CD4-positive, alpha-beta T cell (primary cell): ENCODE measurements at regions not wholly inside any gene's neighbourhood (a gene's known extent, or its start where the extent isn't known, plus 50 kb on each side); places are given as distances from the start of the nearest gene placed in this dataset.

ENCODE experiments used
- ATAC-seq: fragments of 200-7000 bp; cut with Tn5 transposase; one replicate; pipeline ENCODE4 v1.10.0; 2022; ENCODE audit warnings: mild to moderate bottlenecking; ENCODE audit not compliant: poor library complexity
- CTCF ChIA-PET: fragments of 350-600 bp; sonication (Branson Sonifier 250); formaldehyde crosslinking; loops from one replicate; lab custom pipeline; 2021; ENCODE audit warnings: antibody characterized with exemption, inconsistent platforms; lab: Charles Lee
- POLR2A ChIA-PET: fragments of 350-600 bp; sonication (Branson Sonifier 250); formaldehyde crosslinking; loops from one replicate; lab custom pipeline; 2021; ENCODE audit warnings: antibody characterized with exemption, inconsistent platforms; lab: Charles Lee
- DNase-seq, 14 experiments: peaks; one replicate each; pipeline ENCODE4 v3.0.0-alpha.2; 2013 to 2020; ENCODE audit warnings: mixed read lengths in 2 of 14
- H3K27ac ChIP-seq, 2 donors: one replicate each; pipeline versions ENCODE4 v1.5.1 to v1.7.0; 2013; ENCODE audit warnings: low read length in 2 of 2, low read depth in 1 of 2, mild to moderate bottlenecking in 1 of 2
- H3K27me3 ChIP-seq, 2 experiments: 1 replicate in 1 of 2; 2 replicates in 1 of 2; pipeline versions ENCODE4 v1.6.1 to v1.7.0; 2013; ENCODE audit warnings: low read length in 2 of 2, control low read depth in 1 of 2, mild to moderate bottlenecking in 1 of 2, moderate library complexity in 1 of 2; ENCODE audit not compliant: insufficient read depth in 2 of 2, control insufficient read depth in 1 of 2
- H3K36me3 ChIP-seq: one replicate; pipeline ENCODE4 v1.6.1; 2013; ENCODE audit warnings: low read length, control low read depth; ENCODE audit not compliant: insufficient read depth
- H3K4me1 ChIP-seq: one replicate; pipeline ENCODE4 v1.6.1; 2013; ENCODE audit warnings: low read length, control low read depth; ENCODE audit not compliant: insufficient read depth
- H3K4me3 ChIP-seq: one replicate; pipeline ENCODE4 v1.5.1; 2013; ENCODE audit warnings: mild to moderate bottlenecking, low read length, moderate library complexity
- H3K9me3 ChIP-seq, 2 experiments: 1 replicate in 1 of 2; 2 replicates in 1 of 2; pipeline versions ENCODE4 v1.6.1 to v1.7.0; 2013; ENCODE audit warnings: low read length in 2 of 2, mild to moderate bottlenecking in 2 of 2, control low read depth in 1 of 2, moderate library complexity in 1 of 2; ENCODE audit not compliant: control insufficient read depth in 1 of 2, insufficient read depth in 1 of 2
- H3K27ac Mint-ChIP-seq: one replicate; pipeline ENCODE4 v1.8.0; 2020; ENCODE audit warnings: mixed read lengths
- H3K27me3 Mint-ChIP-seq: one replicate; pipeline ENCODE4 v1.8.0; 2021; ENCODE audit warnings: mixed read lengths
- H3K36me3 Mint-ChIP-seq: one replicate; pipeline ENCODE4 v1.8.0; 2021; ENCODE audit warnings: low read depth, mixed read lengths
- H3K4me1 Mint-ChIP-seq: one replicate; pipeline ENCODE4 v1.8.0; 2021; ENCODE audit warnings: low read depth, mixed read lengths
- H3K4me3 Mint-ChIP-seq: one replicate; pipeline ENCODE4 v1.8.0; 2020; ENCODE audit warnings: mild to moderate bottlenecking, mixed read lengths
- H3K9me3 Mint-ChIP-seq: one replicate; pipeline ENCODE4 v1.8.0; 2020; ENCODE audit warnings: mixed read lengths
- intact Hi-C, 2 experiments: fragments of 100-400 bp; cut with DNase I in 1 of 2; cut with micrococcal nuclease in 1 of 2; formaldehyde crosslinking; loops; one replicate each; pipeline versions ENCODE4 v1.15.1 to v1.9.0; 2023 to 2025; cut with DNase I, micrococcal nuclease
- TF ChIP-seq, protein P1 (sequence below): fragments of 200-600 bp; IDR thresholded peaks from one replicate; pipeline ENCODE4 v1.8.0; 2022; ENCODE audit warnings: antibody characterized with exemption, mild to moderate bottlenecking

DNA sequence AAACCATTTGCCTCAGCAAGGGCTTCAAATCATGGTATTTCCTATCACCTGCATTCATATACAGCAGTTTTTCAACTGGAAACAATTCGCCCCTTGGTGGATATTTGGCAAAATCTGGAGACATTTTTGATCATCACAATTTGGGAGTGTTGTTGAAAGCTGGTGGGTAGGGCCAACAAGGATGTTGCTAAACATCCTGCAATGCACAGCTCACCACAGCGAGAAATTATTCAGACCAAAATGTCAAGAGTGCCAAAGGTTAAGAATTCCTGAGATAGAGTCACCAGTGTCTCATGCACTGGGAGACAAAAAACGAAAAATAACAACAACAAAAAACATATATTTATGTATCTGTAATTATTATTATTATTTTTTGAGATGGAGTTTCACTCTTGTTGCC, 435.2 kb upstream of the CTSO start:
- no peak for ATAC-seq
- H3K4me1 Mint-ChIP-seq = no peaks in the 10 kb centered on the region
- no peak overlapping the region for H3K27ac ChIP-seq

DNA sequence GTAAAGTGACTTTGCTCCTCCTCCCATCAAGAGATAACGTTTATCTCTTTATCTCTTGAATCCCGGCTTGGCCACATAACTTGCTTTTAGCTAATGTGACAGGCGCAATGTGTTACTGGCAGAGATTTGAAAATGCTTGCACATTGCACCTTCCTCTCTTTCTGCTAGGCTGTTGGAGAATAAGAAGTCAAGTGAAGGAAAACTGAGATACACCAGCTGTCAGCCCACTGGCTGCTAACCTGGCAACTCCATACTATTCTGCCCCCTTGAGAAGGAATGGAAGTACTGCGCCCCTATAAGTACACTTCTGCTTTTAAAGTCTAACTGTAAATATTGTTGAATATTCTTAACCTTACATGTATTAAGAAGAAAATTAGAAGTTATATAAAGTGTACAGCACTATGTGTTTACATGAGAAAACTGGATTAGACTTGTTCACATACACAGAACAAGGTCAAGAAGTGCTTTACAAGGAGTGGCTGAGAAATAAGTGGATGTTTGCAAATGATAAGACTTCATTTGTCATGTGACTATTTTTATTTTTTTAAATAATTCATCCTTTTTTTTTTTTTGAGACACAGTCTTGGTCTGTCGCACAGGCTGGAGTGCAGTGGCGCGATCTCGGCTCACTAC, 424.5 kb upstream of the CTSO start:
- Mint-ChIP-seq H3K9me3 (peaks cover 2% of the 10 kb centered on the region), H3K4me1 (no peaks in the 10 kb centered on the region), H3K36me3 (no peaks in the 10 kb centered on the region), H3K4me3 (no peak overlapping the region), H3K27ac (no peak overlapping the region), H3K27me3 (no peaks in the 10 kb centered on the region)
- Histone ChIP-seq H3K9me3 (peaks cover 0 to 6% of the 10 kb centered on the region in 2 experiments), H3K27me3 (no peaks in the 10 kb centered on the region), H3K4me3 (no peak overlapping the region), H3K36me3 (no peaks in the 10 kb centered on the region), H3K4me1 (no peaks in the 10 kb centered on the region), H3K27ac (no peak overlapping the region)
- ChIA-PET POLR2A (no interaction called here), CTCF (no interaction called here)
- ATAC-seq = no peak
- peak in 1 of 14 experiments; percentile 2 for DNase-seq
- intact Hi-C loops = no loop called here
- TF ChIP-seq, protein P1, sequence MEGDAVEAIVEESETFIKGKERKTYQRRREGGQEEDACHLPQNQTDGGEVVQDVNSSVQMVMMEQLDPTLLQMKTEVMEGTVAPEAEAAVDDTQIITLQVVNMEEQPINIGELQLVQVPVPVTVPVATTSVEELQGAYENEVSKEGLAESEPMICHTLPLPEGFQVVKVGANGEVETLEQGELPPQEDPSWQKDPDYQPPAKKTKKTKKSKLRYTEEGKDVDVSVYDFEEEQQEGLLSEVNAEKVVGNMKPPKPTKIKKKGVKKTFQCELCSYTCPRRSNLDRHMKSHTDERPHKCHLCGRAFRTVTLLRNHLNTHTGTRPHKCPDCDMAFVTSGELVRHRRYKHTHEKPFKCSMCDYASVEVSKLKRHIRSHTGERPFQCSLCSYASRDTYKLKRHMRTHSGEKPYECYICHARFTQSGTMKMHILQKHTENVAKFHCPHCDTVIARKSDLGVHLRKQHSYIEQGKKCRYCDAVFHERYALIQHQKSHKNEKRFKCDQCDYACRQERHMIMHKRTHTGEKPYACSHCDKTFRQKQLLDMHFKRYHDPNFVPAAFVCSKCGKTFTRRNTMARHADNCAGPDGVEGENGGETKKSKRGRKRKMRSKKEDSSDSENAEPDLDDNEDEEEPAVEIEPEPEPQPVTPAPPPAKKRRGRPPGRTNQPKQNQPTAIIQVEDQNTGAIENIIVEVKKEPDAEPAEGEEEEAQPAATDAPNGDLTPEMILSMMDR = no peak

More for the DNA sequence above, 435.2 kb upstream of the CTSO start:
- CTCF ChIA-PET = no interaction called here
- Histone ChIP-seq H3K4me3 (no peak overlapping the region), H3K9me3 (no peaks in the 10 kb centered on the region), H3K27me3 (no peaks in the 10 kb centered on the region), H3K4me1 (no peaks in the 10 kb centered on the region), H3K36me3 (no peaks in the 10 kb centered on the region)
- no peak for DNase-seq
- Mint-ChIP-seq H3K9me3 (peaks cover 2% of the 10 kb centered on the region), H3K27ac (no peak overlapping the region), H3K4me3 (no peak overlapping the region), H3K36me3 (no peaks in the 10 kb centered on the region), H3K27me3 (no peaks in the 10 kb centered on the region)
- TF ChIP-seq, protein P1 = no peak
- intact Hi-C loops = no loop called here
- POLR2A ChIA-PET = no interaction called here

DNA sequence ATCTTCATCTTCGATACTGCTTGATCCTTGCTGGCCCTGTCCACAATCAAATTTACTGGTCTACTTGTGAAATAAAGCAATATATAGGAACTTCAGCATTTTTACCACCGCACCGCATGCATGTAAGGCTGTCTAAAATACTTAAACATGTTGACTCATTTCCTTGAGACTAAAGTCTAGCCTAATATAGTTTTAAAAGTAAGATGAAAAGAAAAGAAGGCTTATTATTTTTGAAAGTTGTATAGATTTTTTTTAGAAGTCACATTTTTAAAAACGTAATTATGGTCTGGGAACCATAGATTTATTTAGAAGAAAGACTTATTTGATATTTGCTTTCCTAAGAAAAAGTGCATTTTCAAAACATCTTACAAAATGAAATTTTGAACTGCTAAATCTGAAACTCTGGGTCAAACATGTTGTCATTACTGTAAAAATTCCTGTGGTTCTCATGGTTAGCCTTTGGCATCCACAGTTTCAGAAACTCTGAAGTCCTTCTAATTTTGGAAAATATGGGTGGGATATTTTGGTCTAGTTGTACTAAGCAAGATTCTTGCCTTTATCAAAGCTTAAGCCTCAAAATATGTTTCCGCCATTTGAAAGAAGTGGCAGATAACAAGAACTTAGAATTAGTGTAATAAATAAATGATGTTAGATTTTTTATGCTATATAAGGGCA, 423.5 kb upstream of the CTSO start:
- ATAC-seq (no peak), DNase-seq (no peak)
- CTCF ChIA-PET = no interaction called here
- Mint-ChIP-seq H3K27me3 (no peaks in the 10 kb centered on the region), H3K27ac (no peak overlapping the region), H3K4me3 (no peak overlapping the region), H3K36me3 (no peaks in the 10 kb centered on the region), H3K9me3 (peaks cover 2% of the 10 kb centered on the region), H3K4me1 (no peaks in the 10 kb centered on the region)
- Histone ChIP-seq H3K36me3 (no peaks in the 10 kb centered on the region), H3K9me3 (peaks cover 0 to 6% of the 10 kb centered on the region in 2 experiments), H3K27me3 (no peaks in the 10 kb centered on the region), H3K4me1 (no peaks in the 10 kb centered on the region), H3K4me3 (no peak overlapping the region), H3K27ac (no peak overlapping the region)
- TF ChIP-seq, protein P1 = no peak
- intact Hi-C loops = no loop called here
- POLR2A ChIA-PET = no interaction called here
